Smooth muscle cell of the brain vasculature (primary cell): ENCODE measurements at regions not wholly inside any gene's neighbourhood (a gene's known extent, or its start where the extent isn't known, plus 50 kb on each side); places are given as distances from the start of the nearest gene placed in this dataset.
"Not testable (repeated sequence)": the region's sequence is repeated elsewhere in the genome, so short reads cannot be mapped to it uniquely, and the experiment has no call there.

ENCODE experiments used
- DNase-seq: peaks from one replicate; pipeline ENCODE4 v3.0.0-alpha.2; 2012; ENCODE audit warnings: low read depth, low spot score

- no peak for DNase-seq
Measured at GRCh38 chr20:53722515-53723036, 128.9 kb upstream of the ZNF217 start.

GRCh38 chr20:53721445-53721963 is 127.9 kb upstream of the ZNF217 start:
- DNase-seq, result not testable (repeated sequence)

- DNase-seq, result not testable (repeated sequence)
Measured at GRCh38 chr20:53719171-53719803, 125.6 kb upstream of the ZNF217 start.

- DNase-seq, result no peak
Measured at GRCh38 chr20:53718142-53719021, 124.7 kb upstream of the ZNF217 start.

GRCh38 chr20:53716395-53716794 is 122.8 kb upstream of the ZNF217 start:
- no peak for DNase-seq

- DNase-seq, result no peak
Measured at GRCh38 chr20:53714524-53714923, 120.9 kb upstream of the ZNF217 start.

GRCh38 chr20:53713328-53714056 is 119.9 kb upstream of the ZNF217 start:
- DNase-seq, result no peak

GRCh38 chr20:53712212-53712977 is 118.8 kb upstream of the ZNF217 start:
- DNase-seq, result no peak

GRCh38 chr20:53711333-53712211 is 117.9 kb upstream of the ZNF217 start:
- no peak for DNase-seq

- no peak for DNase-seq
Measured at GRCh38 chr20:53708129-53708968, 114.7 kb upstream of the ZNF217 start.

GRCh38 chr20:53707371-53708055 is 113.9 kb upstream of the ZNF217 start:
- DNase-seq, result no peak

- DNase-seq, result no peak
Measured at GRCh38 chr20:53706466-53707370, 113.1 kb upstream of the ZNF217 start.

- no peak for DNase-seq
Measured at GRCh38 chr20:53706008-53706465, 112.4 kb upstream of the ZNF217 start.

- DNase-seq, result no peak
Measured at GRCh38 chr20:53702617-53703016, 109.0 kb upstream of the ZNF217 start.

- no peak for DNase-seq
Measured at GRCh38 chr20:53699906-53700305, 106.3 kb upstream of the ZNF217 start.

GRCh38 chr20:53699085-53699674 is 105.5 kb upstream of the ZNF217 start:
- DNase-seq, result no peak

- DNase-seq, result no peak
Measured at GRCh38 chr20:53698371-53698978, 104.8 kb upstream of the ZNF217 start.
